GM21576 (cell line): ENCODE measurements at regions not wholly inside any gene's neighbourhood (a gene's known extent, or its start where the extent isn't known, plus 50 kb on each side); places are given as distances from the start of the nearest gene placed in this dataset.
"Not testable (repeated sequence)": the region's sequence is repeated elsewhere in the genome, so short reads cannot be mapped to it uniquely, and the experiment has no call there.

ENCODE experiments used
- ATAC-seq: cut with Tn5 transposase; IDR thresholded peaks from one replicate; pipeline ENCODE4 v1.9.1; 2021; ENCODE audit warnings: mild to moderate bottlenecking, moderate library complexity; ENCODE audit not compliant: unreplicated experiment

GRCh38 chr21:14617871-14618270 is 71.8 kb upstream of the SAMSN1 start:
- no peak for ATAC-seq

DNA sequence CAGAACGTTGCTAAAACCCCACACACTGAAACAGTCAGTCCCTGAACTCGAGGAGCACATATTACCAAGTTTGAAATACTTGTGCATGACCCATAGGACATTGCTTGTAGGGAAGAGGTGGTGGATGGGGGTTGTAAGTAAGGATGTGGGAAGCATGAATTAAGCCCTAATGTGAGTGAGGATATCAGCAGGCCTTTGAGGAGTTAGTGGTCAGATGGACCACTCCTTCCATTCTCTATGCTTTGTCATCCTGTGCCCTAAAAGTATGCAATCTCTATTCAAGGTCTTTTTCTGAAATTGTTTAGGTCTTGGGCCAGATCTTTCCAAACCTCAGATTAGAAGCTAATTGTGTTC is 70.9 kb upstream of the SAMSN1 start:
- no peak for ATAC-seq

- no peak for ATAC-seq
Observed at GRCh38 chr21:14616380-14617039, 70.4 kb upstream of the SAMSN1 start.

- no peak for ATAC-seq
Observed at GRCh38 chr21:14615359-14615974, 69.4 kb upstream of the SAMSN1 start.

- no peak for ATAC-seq
Observed at GRCh38 chr21:14614287-14614686, 68.2 kb upstream of the SAMSN1 start.

DNA sequence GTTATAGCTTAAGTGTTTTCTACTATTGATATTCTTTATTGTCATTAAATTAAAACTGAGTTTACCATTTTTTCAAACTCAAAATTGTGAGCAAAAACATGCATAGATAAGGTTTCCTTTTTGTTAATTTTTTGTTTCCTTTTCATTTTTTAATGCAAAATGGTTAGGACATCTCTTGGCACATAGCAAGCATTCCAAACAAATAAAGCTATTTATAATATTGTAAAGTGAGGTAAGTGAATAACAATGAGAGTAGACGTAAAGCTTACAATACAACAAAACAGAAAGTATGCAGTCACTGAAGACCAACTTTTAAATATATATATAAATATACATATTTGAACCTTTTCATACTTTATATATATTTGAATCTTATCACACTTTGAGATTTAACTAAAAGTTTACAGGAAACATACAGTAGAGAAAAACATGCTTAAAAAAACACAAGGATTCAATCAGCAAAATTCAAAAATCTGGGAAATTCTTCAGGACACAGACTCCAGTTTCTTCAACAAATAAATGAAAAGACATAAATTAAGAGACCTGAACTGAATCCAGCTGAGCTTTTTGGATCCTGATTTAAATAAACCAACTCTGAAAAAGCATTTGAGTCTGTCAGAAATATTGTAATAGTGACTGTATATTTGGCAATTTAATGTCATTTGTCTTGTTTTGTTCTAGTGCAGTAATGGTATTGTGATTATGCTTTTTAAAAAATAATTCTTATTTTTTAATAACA is 67.5 kb upstream of the SAMSN1 start:
- ATAC-seq: no peak

- not testable (repeated sequence) for ATAC-seq
Observed at GRCh38 chr21:14610119-14610518, 64.0 kb upstream of the SAMSN1 start.

GRCh38 chr21:14609274-14609673 is 63.2 kb upstream of the SAMSN1 start:
- no peak for ATAC-seq

DNA sequence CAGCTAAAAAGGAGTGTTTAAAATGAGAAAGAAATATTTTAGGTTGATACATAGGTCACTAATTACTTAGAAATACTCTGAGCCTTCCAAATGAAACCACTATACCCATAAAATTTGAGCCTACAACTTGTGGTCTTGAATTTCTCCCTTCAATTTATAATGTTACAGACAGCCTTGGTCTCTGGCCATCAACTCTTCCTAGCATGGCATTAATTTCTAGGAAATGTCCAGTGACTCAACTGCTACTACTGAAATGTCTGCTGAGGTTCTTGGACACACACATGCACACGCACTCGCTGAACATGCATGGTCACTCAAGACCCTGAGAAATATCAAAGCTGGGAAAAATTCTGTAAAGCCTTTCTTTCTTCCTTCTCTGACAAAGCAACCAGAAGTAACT is 61.1 kb upstream of the SAMSN1 start:
- no peak for ATAC-seq

- ATAC-seq: no peak
Observed at GRCh38 chr21:14603202-14603601, 57.1 kb upstream of the SAMSN1 start.

GRCh38 chr21:14602382-14602958 is 56.4 kb upstream of the SAMSN1 start:
- ATAC-seq: peak; percentile 80

DNA sequence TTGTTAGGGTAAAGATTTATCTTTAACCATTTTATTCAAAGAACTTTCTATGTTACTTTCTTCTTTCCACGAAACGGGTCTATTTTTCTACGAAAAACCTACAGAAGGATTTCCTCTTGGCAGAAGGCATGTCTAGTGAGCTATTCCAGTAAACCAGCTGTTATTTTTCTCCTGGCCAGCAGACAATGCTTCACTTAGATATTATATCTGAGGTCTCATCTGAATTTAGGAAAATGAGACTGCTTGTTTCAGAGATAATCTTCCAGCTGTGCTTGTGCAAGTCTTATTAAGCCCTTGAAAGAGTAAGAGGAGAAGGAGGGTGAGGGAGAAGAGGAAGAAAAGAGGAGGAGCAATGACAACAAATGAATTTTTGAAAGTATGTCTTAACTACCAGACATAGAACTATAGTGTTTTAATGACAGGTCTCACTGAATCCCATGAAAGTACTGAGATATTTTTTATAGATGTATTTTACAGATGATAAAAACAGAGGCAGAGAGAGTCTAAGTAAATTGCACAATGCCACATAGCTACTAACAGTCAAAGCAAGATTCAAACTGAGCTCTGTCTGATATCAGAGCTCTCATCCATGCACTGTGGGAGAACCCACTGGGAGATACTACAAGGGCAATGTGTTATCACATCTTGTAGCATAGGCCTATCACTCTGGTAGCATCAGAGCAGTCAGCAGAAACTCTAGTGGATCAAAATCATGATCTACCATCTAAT is 54.6 kb upstream of the SAMSN1 start:
- no peak for ATAC-seq

DNA sequence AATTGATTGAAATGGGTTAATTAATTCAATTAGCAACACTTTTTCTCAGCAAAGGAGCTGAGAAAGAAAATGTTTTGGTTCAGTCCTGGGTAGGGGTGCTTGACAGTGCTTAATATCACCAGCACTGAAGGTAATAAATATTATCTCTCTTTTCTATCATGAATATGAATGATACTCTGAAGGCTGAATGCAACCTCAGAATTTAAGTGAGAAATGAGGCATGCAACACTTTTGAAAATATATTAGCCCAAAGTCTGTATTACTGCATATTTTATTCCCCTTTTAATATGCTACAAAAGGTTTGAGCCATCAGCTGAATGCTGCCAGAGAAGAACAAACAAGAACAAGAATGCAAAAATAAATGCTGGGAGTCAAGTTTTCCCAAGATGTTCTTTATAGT is 52.0 kb upstream of the SAMSN1 start:
- no peak for ATAC-seq
